HepG2 (cell line): ENCODE measurements at regions not wholly inside any gene's neighbourhood (a gene's known extent, or its start where the extent isn't known, plus 50 kb on each side); places are given as distances from the start of the nearest gene placed in this dataset.

Experiments used
- ATAC-seq: fragments of 200-7000 bp; cut with Tn5 transposase; 3 replicates; pipeline ENCODE4 v1.9.1; 2020; ENCODE audit warnings: mild to moderate bottlenecking, moderate library complexity
- BruUV-seq: library from RNA; stranded (reverse); fragments of 400-500 nt; replicated peaks from 2 replicates; lab custom pipeline; 2021; lab: Mats Ljungman, UMichigan
- CTCF ChIA-PET: fragments of 300-600 bp; formaldehyde crosslinking; extraction: SDS; loops from one replicate; lab custom pipeline; 2021; ENCODE audit warnings: low total read pairs, inconsistent platforms, low intra/inter-chr PET ratio; lab: Yijun Ruan, JAX
- POLR2A ChIA-PET: fragments of 350-600 bp; sonication (Branson Sonifier 250); formaldehyde crosslinking; loops from one replicate; lab custom pipeline; 2020; ENCODE audit warnings: antibody characterized with exemption, inconsistent platforms; lab: Yijun Ruan, JAX
- DNase-seq: peaks from one replicate; pipeline ENCODE4 v3.0.0-alpha.2; 2015; ENCODE audit warnings: low spot score
- FAIRE-seq: peaks from 3 replicates; lab custom pipeline; 2011; peaks lifted over from hg19 to GRCh38; lab: Jason Lieb, UNC
- H2AFZ ChIP-seq: one replicate; pipeline ENCODE4 v1.6.1; 2011; ENCODE audit warnings: low read length, inconsistent platforms
- H3K27ac ChIP-seq: fragments of 300-600 bp; 3 replicates; pipeline ENCODE4 v1.8.0; 2011; ENCODE audit warnings: mixed run types, mild to moderate bottlenecking, mixed read lengths, low read length, inconsistent platforms; ENCODE audit not compliant: insufficient read depth; ENCODE audit errors: extremely low read length
- H3K27me3 ChIP-seq, 2 experiments: fragments of 200-600 bp in 1 of 2; 2 replicates in 1 of 2; 3 replicates in 1 of 2; pipeline versions ENCODE4 v1.6.0 to v1.8.0; 2011; ENCODE audit warnings: low read length in 2 of 2, mild to moderate bottlenecking in 2 of 2, moderate library complexity in 2 of 2, inconsistent platforms in 1 of 2; ENCODE audit not compliant: insufficient read depth in 2 of 2, control insufficient read depth in 1 of 2
- H3K36me3 ChIP-seq, 2 experiments: fragments of 200-600 bp in 1 of 2; replicated peaks in 1 of 2; 2 replicates in 1 of 2; 3 replicates in 1 of 2; pipeline versions ENCODE4 v1.5.1 to v1.8.0; 2011; ENCODE audit warnings: low read length in 2 of 2, inconsistent platforms in 1 of 2; ENCODE audit not compliant: insufficient read depth in 2 of 2, control insufficient read depth in 1 of 2
- H3K4me1 ChIP-seq: 2 replicates; pipeline ENCODE4 v1.5.1; 2012; ENCODE audit warnings: low read length, inconsistent platforms; ENCODE audit not compliant: insufficient read depth
- H3K4me2 ChIP-seq: 2 replicates; pipeline ENCODE4 v1.6.0; 2011; ENCODE audit warnings: low read depth, low read length, inconsistent platforms
- H3K4me3 ChIP-seq, 3 experiments: fragments of 200-600 bp in 1 of 3; sonication (generic), shearing (Covaris generic) in 1 of 3; replicated peaks in 1 of 3; 2 replicates each; pipeline ENCODE4 v1.5.1; 2011 to 2016; ENCODE audit warnings: low read length in 3 of 3, inconsistent platforms in 2 of 3, low read depth in 2 of 3, mild to moderate bottlenecking in 2 of 3, control low read depth in 1 of 3, mixed read lengths in 1 of 3; ENCODE audit not compliant: insufficient read depth in 1 of 3
- H3K79me2 ChIP-seq: one replicate; pipeline ENCODE4 v1.6.1; 2011; ENCODE audit warnings: low read length, inconsistent platforms; ENCODE audit not compliant: insufficient read depth
- H3K9ac ChIP-seq: 2 replicates; pipeline ENCODE4 v1.6.0; 2011; ENCODE audit warnings: mild to moderate bottlenecking, low read depth, low read length, inconsistent platforms; ENCODE audit not compliant: insufficient read depth
- H3K9me3 ChIP-seq: 2 replicates; pipeline ENCODE4 v1.5.1; 2012; ENCODE audit warnings: mild to moderate bottlenecking, low read length
- H4K20me1 ChIP-seq: 2 replicates; pipeline ENCODE4 v1.6.0; 2011; ENCODE audit warnings: inconsistent platforms, mild to moderate bottlenecking, low read length, moderate library complexity; ENCODE audit not compliant: insufficient read depth
- CAMTA2 ChIP-seq: sonication (generic); formaldehyde crosslinking; IDR thresholded peaks from 2 replicates; pipeline ENCODE4 v1.4.0; 2020; ENCODE audit warnings: mild to moderate bottlenecking, missing genetic modification reagents, borderline replicate concordance
- E2F1 ChIP-seq: sonication (generic); formaldehyde crosslinking; IDR thresholded peaks from 2 replicates; pipeline ENCODE4 v1.5.0; 2020; ENCODE audit warnings: missing genetic modification reagents
- RAD21 ChIP-seq: fragments of 450-650 bp; formaldehyde crosslinking; IDR thresholded peaks from 2 replicates; pipeline ENCODE4 v1.5.0; 2020; ENCODE audit warnings: mild to moderate bottlenecking
- SETDB1 ChIP-seq: sonication (generic); formaldehyde crosslinking; IDR thresholded peaks from 2 replicates; pipeline ENCODE4 v1.5.1; 2020; ENCODE audit warnings: missing genetic modification reagents, mild to moderate bottlenecking, borderline replicate concordance
- ZNF138 ChIP-seq: sonication (generic); formaldehyde crosslinking; IDR thresholded peaks from 2 replicates; pipeline ENCODE4 v1.5.0; 2020; ENCODE audit warnings: mild to moderate bottlenecking, low read depth, missing genetic modification reagents
- ZNF18 ChIP-seq: sonication (generic); formaldehyde crosslinking; IDR thresholded peaks from 2 replicates; pipeline ENCODE4 v1.8.0; 2022; ENCODE audit warnings: mild to moderate bottlenecking, missing genetic modification reagents; ENCODE audit not compliant: insufficient replicate concordance
- ZNF235 ChIP-seq: sonication (generic); formaldehyde crosslinking; IDR thresholded peaks from 2 replicates; pipeline ENCODE4 v1.8.1; 2023; ENCODE audit warnings: mild to moderate bottlenecking, missing genetic modification reagents, borderline replicate concordance
- ZNF331 ChIP-seq: sonication (generic); formaldehyde crosslinking; IDR thresholded peaks from 2 replicates; pipeline ENCODE4 v1.4.0; 2020; ENCODE audit warnings: missing genetic modification reagents
- ZNF572 ChIP-seq: sonication (generic); formaldehyde crosslinking; IDR thresholded peaks from 2 replicates; pipeline ENCODE4 v1.5.1; 2020; ENCODE audit warnings: mild to moderate bottlenecking, missing genetic modification reagents
- WGBS: methylation state at CpG from one replicate; pipeline ENCODE4 v1.1.6; 2017; ENCODE audit warnings: low lambda C conversion rate; 5-methylcytosine and 5-hydroxymethylcytosine counted together
- in situ Hi-C: cut with HindIII; loops from 2 replicates; pipeline ENCODE4 v1.10.0; 2017; ENCODE audit warnings: low pct_unique_long_range_greater_than_20kb; ENCODE audit not compliant: extremely low pct_ligation_motif_present
- intact Hi-C: fragments of 100-400 bp; cut with micrococcal nuclease; formaldehyde crosslinking; loops from one replicate; pipeline ENCODE4 v1.10.0; 2022; ENCODE audit not compliant: unreplicated experiment

GRCh38 chr16:87198328-87198832 is 118.8 kb downstream of the C16orf95 start:
- in situ Hi-C loops (loop anchor here (10.0 kb wide), 1 partner anchor 634 kb away; the partner anchor contains the start of gene FOXC2), intact Hi-C loops (no loop called here)
- no peak overlapping the region for H3K4me3 ChIP-seq
- WGBS = 28% methylated on average over 8 of the region's 8 CpGs
- ATAC-seq (no peak; the same call in 2 of the 3 replicates), DNase-seq (no peak), FAIRE-seq (no peak)
- no peak overlapping the region for H2AFZ ChIP-seq
- H3K79me2 ChIP-seq = no peaks in the 10 kb centered on the region
- H3K4me2 ChIP-seq = no peak overlapping the region
- TF ChIP-seq RAD21 = no peak
- TF ChIP-seq SETDB1 = no peak
- no peak for TF ChIP-seq ZNF235 (CRISPR knock-in tag)
- TF ChIP-seq E2F1 (CRISPR knock-in tag) = no peak
- no peak for TF ChIP-seq CAMTA2 (CRISPR knock-in tag)
- no peak for TF ChIP-seq ZNF572 (CRISPR knock-in tag)
- no peak for TF ChIP-seq ZNF138 (CRISPR knock-in tag)
- TF ChIP-seq ZNF331 = no peak
- TF ChIP-seq ZNF18 (CRISPR knock-in tag) = no peak
- TF ChIP-seq, all 625 proteins: peak for 0
- ChIA-PET POLR2A (no interaction called here), CTCF (no interaction called here)
- Histone ChIP-seq H3K27ac (no peak overlapping the region), H3K36me3 (no peaks in the 10 kb centered on the region), H3K9ac (no peak overlapping the region), H3K9me3 (no peaks in the 10 kb centered on the region), H3K27me3 (peaks cover 1 to 15% of the 10 kb centered on the region in 2 experiments; a peak in 4 of 5 replicates), H4K20me1 (no peaks in the 10 kb centered on the region), H3K4me1 (0 out of 2 replicates have a peak, but pooled peaks cover 6% of the 10 kb centered on the region)
- no TSS peak for BruUV-seq
